Thyroid gland (tissue), 4 donors: ENCODE measurements at regions not wholly inside any gene's neighbourhood (a gene's known extent, or its start where the extent isn't known, plus 50 kb on each side); places are given as distances from the start of the nearest gene placed in this dataset.

Source experiments
- DNase-seq, 2 donors: peaks; one replicate each; pipeline ENCODE4 v3.0.0-alpha.2; 2019
- H3K27ac ChIP-seq, 3 donors: fragments of 200-600 bp; sonication (generic); 1 replicate in 2 of 3; 2 replicates in 1 of 3; pipeline ENCODE4 v1.5.1; 2016 to 2019; ENCODE audit warnings: mild to moderate bottlenecking in 1 of 3, moderate library complexity in 1 of 3
- H3K27me3 ChIP-seq: fragments of 200-600 bp; sonication (generic); one replicate; pipeline ENCODE4 v1.5.1; 2019
- H3K36me3 ChIP-seq, 2 donors: fragments of 200-600 bp; sonication (generic); one replicate each; pipeline ENCODE4 v1.5.1; 2016 to 2019
- H3K4me1 ChIP-seq, 2 donors: fragments of 200-600 bp; sonication (generic); one replicate each; pipeline ENCODE4 v1.5.1; 2017 to 2019
- H3K4me3 ChIP-seq, 3 donors: fragments of 200-600 bp; sonication (generic); replicated peaks in 1 of 3; 1 replicate in 2 of 3; 2 replicates in 1 of 3; pipeline ENCODE4 v1.5.1; 2016; ENCODE audit warnings: mild to moderate bottlenecking in 1 of 3
- H3K9me3 ChIP-seq: fragments of 200-600 bp; sonication (generic); one replicate; pipeline ENCODE4 v1.5.1; 2017
- POLR2A ChIP-seq, 2 donors: fragments of 450-650 bp; IDR thresholded peaks; one replicate each; pipeline ENCODE4 v1.6.1; 2017; ENCODE audit warnings: antibody characterized with exemption in 2 of 2, mild to moderate bottlenecking in 2 of 2, moderate library complexity in 1 of 2
- WGBS, 2 donors: methylation state at CpG; one replicate each; pipeline ENCODE4 v1.1.5; 2017; 5-methylcytosine and 5-hydroxymethylcytosine counted together
- intact Hi-C: fragments of 100-400 bp; cut with DNase I; formaldehyde crosslinking; loops from one replicate; pipeline ENCODE4 v1.15.1; 2023
- TF ChIP-seq, protein P1 (sequence below), 6 experiments: fragments of 200-600 bp in 3 of 6; fragments of 450-650 bp in 3 of 6; sonication (generic) in 3 of 6; IDR thresholded peaks; one replicate each; pipeline ENCODE4 v1.5.1; 2016 to 2019; ENCODE audit warnings: antibody characterized with exemption in 6 of 6, mild to moderate bottlenecking in 2 of 6, inconsistent platforms in 1 of 6, moderate library complexity in 1 of 6

DNA sequence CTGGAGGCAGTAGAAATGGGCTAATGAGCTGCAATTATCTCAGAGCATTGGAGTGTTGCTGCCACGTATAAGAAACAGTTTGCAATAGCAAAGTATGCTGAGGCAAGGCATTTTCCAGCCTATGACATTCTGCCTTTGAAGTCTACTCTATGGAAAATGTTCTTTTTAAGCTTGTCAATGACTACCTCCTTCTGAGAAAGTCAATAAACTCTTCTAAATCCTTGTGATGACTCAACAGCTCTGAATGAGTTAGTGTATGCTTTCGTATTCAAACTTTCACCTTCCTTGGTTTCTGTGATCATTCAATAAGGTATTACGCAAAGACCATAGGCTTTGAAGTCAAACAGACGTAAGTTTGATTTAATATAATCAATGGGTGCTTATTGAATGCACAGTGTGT, 111.2 kb downstream of the CAPZA3 start:
- Histone ChIP-seq H3K4me1 (no peaks in the 10 kb centered on the region), H3K27me3 (no peaks in the 10 kb centered on the region), H3K36me3 (no peaks in the 10 kb centered on the region), H3K4me3 (no peak overlapping the region), H3K27ac (no peak overlapping the region), H3K9me3 (no peaks in the 10 kb centered on the region)
- no peak for DNase-seq
- WGBS, 2 donors, result 85 to 90% methylated on average over 4 of the region's 4 CpGs
- no peak for TF ChIP-seq POLR2A (IDR thresholded peaks at IDR 0.05)
- TF ChIP-seq, protein P1, sequence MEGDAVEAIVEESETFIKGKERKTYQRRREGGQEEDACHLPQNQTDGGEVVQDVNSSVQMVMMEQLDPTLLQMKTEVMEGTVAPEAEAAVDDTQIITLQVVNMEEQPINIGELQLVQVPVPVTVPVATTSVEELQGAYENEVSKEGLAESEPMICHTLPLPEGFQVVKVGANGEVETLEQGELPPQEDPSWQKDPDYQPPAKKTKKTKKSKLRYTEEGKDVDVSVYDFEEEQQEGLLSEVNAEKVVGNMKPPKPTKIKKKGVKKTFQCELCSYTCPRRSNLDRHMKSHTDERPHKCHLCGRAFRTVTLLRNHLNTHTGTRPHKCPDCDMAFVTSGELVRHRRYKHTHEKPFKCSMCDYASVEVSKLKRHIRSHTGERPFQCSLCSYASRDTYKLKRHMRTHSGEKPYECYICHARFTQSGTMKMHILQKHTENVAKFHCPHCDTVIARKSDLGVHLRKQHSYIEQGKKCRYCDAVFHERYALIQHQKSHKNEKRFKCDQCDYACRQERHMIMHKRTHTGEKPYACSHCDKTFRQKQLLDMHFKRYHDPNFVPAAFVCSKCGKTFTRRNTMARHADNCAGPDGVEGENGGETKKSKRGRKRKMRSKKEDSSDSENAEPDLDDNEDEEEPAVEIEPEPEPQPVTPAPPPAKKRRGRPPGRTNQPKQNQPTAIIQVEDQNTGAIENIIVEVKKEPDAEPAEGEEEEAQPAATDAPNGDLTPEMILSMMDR (IDR thresholded peaks at IDR 0.05), result no peak
- intact Hi-C loops, result no loop called here

DNA sequence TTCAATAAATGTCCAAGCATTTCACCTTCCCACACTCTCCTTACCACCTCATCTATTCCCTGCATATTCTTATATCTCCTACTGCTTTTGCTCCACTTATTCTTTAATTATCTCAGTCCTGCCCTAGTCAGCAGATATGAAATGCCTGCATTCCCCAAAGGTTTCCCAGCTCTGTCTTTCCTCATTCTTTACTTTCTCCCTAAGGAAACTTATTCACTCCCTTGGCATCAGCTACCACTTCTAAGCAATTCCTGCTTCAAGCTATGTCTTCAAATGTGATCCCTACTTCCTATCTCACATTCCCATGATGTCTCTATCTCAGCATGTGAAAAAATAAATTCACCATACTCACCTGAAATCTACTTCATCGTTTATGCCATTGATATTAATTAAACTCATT, 111.8 kb downstream of the CAPZA3 start:
- no peaks in the 10 kb centered on the region for H3K4me1 ChIP-seq
- intact Hi-C loops, result no loop called here
- TF ChIP-seq POLR2A (IDR thresholded peaks at IDR 0.05), result no peak
- TF ChIP-seq, protein P1 (IDR thresholded peaks at IDR 0.05), result no peak
- no peak for DNase-seq
- no peak overlapping the region for H3K27ac ChIP-seq
- WGBS, 2 donors, result 83 to 90% methylated on average over 1 of the region's 1 CpG
- no peaks in the 10 kb centered on the region for H3K9me3 ChIP-seq
- H3K27me3 ChIP-seq, result no peaks in the 10 kb centered on the region
- no peaks in the 10 kb centered on the region for H3K36me3 ChIP-seq
- H3K4me3 ChIP-seq, result no peak overlapping the region

DNA sequence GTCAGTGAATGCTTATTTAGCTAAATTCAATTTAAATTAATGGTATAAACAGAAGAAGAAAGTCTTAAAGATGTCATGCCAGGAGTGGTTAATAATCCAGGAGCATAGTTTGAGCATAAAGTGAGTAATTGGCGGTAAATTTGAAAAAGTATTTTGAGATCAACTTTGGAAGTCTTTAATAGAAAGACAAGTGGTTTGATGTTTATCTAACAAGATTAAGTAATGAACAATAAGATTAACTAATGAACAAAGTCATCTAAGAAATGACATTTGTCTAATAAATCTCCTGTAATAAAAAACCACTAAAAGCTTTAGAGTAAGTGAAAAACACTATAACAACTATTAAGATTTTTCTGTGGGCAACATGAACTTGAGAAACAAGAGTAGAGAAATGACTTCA, 112.8 kb downstream of the CAPZA3 start:
- Histone ChIP-seq H3K4me3 (no peak overlapping the region), H3K27me3 (no peaks in the 10 kb centered on the region), H3K9me3 (no peaks in the 10 kb centered on the region), H3K27ac (no peak overlapping the region), H3K4me1 (no peaks in the 10 kb centered on the region), H3K36me3 (no peaks in the 10 kb centered on the region)
- intact Hi-C loops, result no loop called here
- 46 to 49% methylated on average over 1 of the region's 1 CpG for WGBS, 2 donors
- TF ChIP-seq, protein P1 (IDR thresholded peaks at IDR 0.05), result no peak
- TF ChIP-seq POLR2A (IDR thresholded peaks at IDR 0.05), result no peak
- no peak for DNase-seq

DNA sequence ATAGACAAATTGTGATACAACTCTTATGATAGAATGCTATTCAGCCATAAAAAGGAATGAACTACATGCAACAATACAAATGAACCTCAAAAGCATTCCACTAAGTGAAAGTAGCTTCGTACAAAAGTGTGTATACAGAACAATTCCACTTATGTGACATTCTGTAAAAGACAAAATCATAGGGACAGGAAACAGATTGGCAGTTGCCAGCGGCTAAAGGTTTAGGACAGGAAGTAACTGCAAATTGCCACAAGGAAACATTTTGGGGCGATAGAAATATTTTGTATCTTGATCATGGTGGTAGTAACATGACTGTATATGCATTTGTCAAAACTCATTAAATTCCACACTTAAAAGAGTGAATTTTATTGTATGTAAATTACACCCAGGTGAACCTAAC, 113.4 kb downstream of the CAPZA3 start:
- TF ChIP-seq POLR2A (IDR thresholded peaks at IDR 0.05), result no peak
- TF ChIP-seq, protein P1 (IDR thresholded peaks at IDR 0.05), result no peak
- H3K9me3 ChIP-seq, result no peaks in the 10 kb centered on the region
- no peak overlapping the region for H3K4me3 ChIP-seq
- no peak overlapping the region for H3K27ac ChIP-seq
- intact Hi-C loops, result no loop called here
- no peaks in the 10 kb centered on the region for H3K36me3 ChIP-seq
- no peak for DNase-seq
- no peaks in the 10 kb centered on the region for H3K4me1 ChIP-seq
- 75 to 76% methylated on average over 3 of the region's 3 CpGs for WGBS, 2 donors
- no peaks in the 10 kb centered on the region for H3K27me3 ChIP-seq

DNA sequence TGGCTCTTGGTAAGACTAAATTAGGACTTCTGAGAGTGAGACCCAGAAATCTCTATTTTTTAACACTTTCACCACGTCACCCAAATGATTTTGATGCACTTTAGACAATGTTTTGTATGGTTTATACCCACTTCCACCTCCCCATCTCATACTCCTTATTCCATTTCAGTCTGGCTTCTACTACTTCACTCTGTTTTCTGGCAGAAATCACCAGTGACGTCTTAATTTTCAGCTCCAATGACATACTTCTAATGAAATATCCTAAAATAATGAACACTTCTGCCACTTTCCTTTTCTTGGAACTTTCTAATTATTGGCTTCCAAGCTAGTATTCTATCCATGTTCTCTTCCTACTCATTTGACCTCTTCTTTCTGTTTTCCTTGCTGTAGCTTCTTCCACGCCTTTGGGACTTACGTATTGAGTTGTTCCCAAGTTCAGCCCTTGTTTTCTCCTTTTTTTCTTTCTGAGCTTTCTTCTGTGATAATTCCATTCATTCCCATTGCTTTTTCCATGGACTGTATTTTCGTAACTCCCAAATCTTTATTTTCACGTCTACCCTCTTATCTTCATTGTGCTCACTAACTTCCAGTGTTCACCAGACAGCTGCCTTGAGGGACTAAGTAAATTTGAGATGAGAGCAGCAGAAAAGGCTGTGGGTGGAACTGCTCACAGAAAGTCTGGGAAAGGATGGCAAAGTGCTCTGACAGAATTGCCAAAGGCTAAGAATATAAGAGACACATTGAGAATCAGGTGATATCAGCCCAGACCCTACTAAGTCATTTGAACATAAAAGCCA, 115.8 kb downstream of the CAPZA3 start:
- 78 to 89% methylated on average over 6 of the region's 6 CpGs for WGBS, 2 donors

More for the DNA sequence above, 115.8 kb downstream of the CAPZA3 start:
- Histone ChIP-seq H3K36me3 (no peaks in the 10 kb centered on the region), H3K4me3 (no peak overlapping the region), H3K27ac (no peak overlapping the region), H3K4me1 (no peaks in the 10 kb centered on the region), H3K9me3 (no peaks in the 10 kb centered on the region), H3K27me3 (no peaks in the 10 kb centered on the region)
- no peak for DNase-seq
- TF ChIP-seq, protein P1 (IDR thresholded peaks at IDR 0.05), result no peak
- TF ChIP-seq POLR2A (IDR thresholded peaks at IDR 0.05), result no peak
- intact Hi-C loops, result no loop called here
